Naive thymus-derived CD8-positive, alpha-beta T cell (primary cell): ENCODE measurements at regions not wholly inside any gene's neighbourhood (a gene's known extent, or its start where the extent isn't known, plus 50 kb on each side); places are given as distances from the start of the nearest gene placed in this dataset.

Source experiments
- ATAC-seq, 2 donors: fragments of 150-1000 bp; cut with Tn5 transposase in 1 of 2; sonication (Bioruptor Pico), chemical (Tn5 transposase) in 1 of 2; 1 replicate in 1 of 2; 2 replicates in 1 of 2; pipeline ENCODE4 v1.10.0; 2021; ENCODE audit warnings: mild to moderate bottlenecking in 2 of 2, moderate library complexity in 2 of 2
- POLR2A ChIA-PET: fragments of 350-600 bp; sonication (Branson Sonifier 250); formaldehyde crosslinking; loops from one replicate; lab custom pipeline; 2021; ENCODE audit warnings: antibody characterized with exemption; lab: Charles Lee
- DNase-seq, 10 donors: peaks; one replicate each; pipeline versions ENCODE4 v3.0.0 to v3.0.0-alpha.2; 2020 to 2022
- H3K27ac Mint-ChIP-seq, 10 donors: one replicate each; pipeline ENCODE4 v1.8.0; 2020 to 2022; ENCODE audit warnings: mild to moderate bottlenecking in 10 of 10, mixed read lengths in 10 of 10, moderate library complexity in 4 of 10, inconsistent platforms in 1 of 10
- H3K27me3 Mint-ChIP-seq, 5 donors: one replicate each; pipeline ENCODE4 v1.8.0; 2021 to 2022; ENCODE audit warnings: mixed read lengths in 5 of 5
- H3K36me3 Mint-ChIP-seq, 3 donors: one replicate each; pipeline ENCODE4 v1.8.0; 2020 to 2022; ENCODE audit warnings: mixed read lengths in 3 of 3, mild to moderate bottlenecking in 2 of 3, inconsistent platforms in 1 of 3
- H3K4me1 Mint-ChIP-seq, 4 donors: one replicate each; pipeline ENCODE4 v1.8.0; 2021 to 2022; ENCODE audit warnings: mixed read lengths in 4 of 4
- H3K4me3 Mint-ChIP-seq, 10 donors: one replicate each; pipeline ENCODE4 v1.8.0; 2020 to 2022; ENCODE audit warnings: mild to moderate bottlenecking in 10 of 10, mixed read lengths in 10 of 10, moderate library complexity in 6 of 10, inconsistent platforms in 1 of 10
- H3K9me3 Mint-ChIP-seq, 9 donors: one replicate each; pipeline ENCODE4 v1.8.0; 2020 to 2022; ENCODE audit warnings: mixed read lengths in 9 of 9, mild to moderate bottlenecking in 3 of 9, inconsistent platforms in 1 of 9, moderate library complexity in 1 of 9

- H3K27me3 Mint-ChIP-seq, result peaks cover 0 to 3% (median 0%) of the 10 kb centered on the region in 5 donors
- no peaks in the 10 kb centered on the region for H3K36me3 Mint-ChIP-seq
- H3K4me3 Mint-ChIP-seq, result no peak overlapping the region
- DNase-seq, result no peak
- POLR2A ChIA-PET, result no interaction called here
- H3K27ac Mint-ChIP-seq, result no peak overlapping the region
- H3K4me1 Mint-ChIP-seq, result peaks cover 0 to 6% (median 1%) of the 10 kb centered on the region in 4 donors
- H3K9me3 Mint-ChIP-seq, result peaks cover 0 to 10% (median 0%) of the 10 kb centered on the region in 9 donors
- no peak for ATAC-seq
These were observed 683.5 kb upstream of the CCDC179 start for GRCh38 chr11:23543651-23544222.

GRCh38 chr11:23551706-23552105 is 691.4 kb upstream of the CCDC179 start:
- Mint-ChIP-seq H3K4me3 (no peak overlapping the region), H3K4me1 (no peaks in the 10 kb centered on the region), H3K27me3 (no peaks in the 10 kb centered on the region), H3K9me3 (peaks cover 0 to 9% (median 0%) of the 10 kb centered on the region in 9 donors), H3K36me3 (no peaks in the 10 kb centered on the region), H3K27ac (no peak overlapping the region)
- POLR2A ChIA-PET, result no interaction called here
- ATAC-seq, result no peak
- DNase-seq, result no peak

GRCh38 chr11:23554002-23554401 is 693.7 kb upstream of the CCDC179 start:
- POLR2A ChIA-PET, result no interaction called here
- H3K9me3 Mint-ChIP-seq, result peaks cover 0 to 9% (median 2%) of the 10 kb centered on the region in 9 donors
- ATAC-seq, result no peak
- no peak overlapping the region for H3K27ac Mint-ChIP-seq
- H3K4me1 Mint-ChIP-seq, result no peaks in the 10 kb centered on the region
- H3K4me3 Mint-ChIP-seq, result no peak overlapping the region
- no peaks in the 10 kb centered on the region for H3K36me3 Mint-ChIP-seq
- H3K27me3 Mint-ChIP-seq, result no peaks in the 10 kb centered on the region
- no peak for DNase-seq

- DNase-seq (no peak), ATAC-seq (no peak)
- Mint-ChIP-seq H3K27me3 (no peaks in the 10 kb centered on the region), H3K9me3 (peaks cover 0 to 9% (median under 1%) of the 10 kb centered on the region in 9 donors), H3K4me3 (no peak overlapping the region), H3K27ac (no peak overlapping the region), H3K4me1 (no peaks in the 10 kb centered on the region), H3K36me3 (no peaks in the 10 kb centered on the region)
- POLR2A ChIA-PET, result no interaction called here
These were observed 694.8 kb upstream of the CCDC179 start for GRCh38 chr11:23555085-23555484.

- ATAC-seq (no peak), DNase-seq (no peak)
- POLR2A ChIA-PET, result no interaction called here
- no peaks in the 10 kb centered on the region for H3K4me1 Mint-ChIP-seq
- H3K27me3 Mint-ChIP-seq, result no peaks in the 10 kb centered on the region
- no peak overlapping the region for H3K27ac Mint-ChIP-seq
- no peak overlapping the region for H3K4me3 Mint-ChIP-seq
- peaks cover 0 to 3% (median 0%) of the 10 kb centered on the region in 9 donors for H3K9me3 Mint-ChIP-seq
- H3K36me3 Mint-ChIP-seq, result no peaks in the 10 kb centered on the region
These were observed 696.0 kb upstream of the CCDC179 start for GRCh38 chr11:23556163-23556750.

- no peak for DNase-seq
- Mint-ChIP-seq H3K4me3 (no peak overlapping the region), H3K27me3 (no peaks in the 10 kb centered on the region), H3K36me3 (no peaks in the 10 kb centered on the region), H3K9me3 (peaks cover 0 to 5% (median 0%) of the 10 kb centered on the region in 9 donors), H3K27ac (no peak overlapping the region), H3K4me1 (no peaks in the 10 kb centered on the region)
- ATAC-seq, result no peak
- POLR2A ChIA-PET, result no interaction called here
These were observed 703.3 kb upstream of the CCDC179 start for GRCh38 chr11:23563591-23563990.

GRCh38 chr11:23564370-23564769 is 704.1 kb upstream of the CCDC179 start:
- H3K4me3 Mint-ChIP-seq, result no peak overlapping the region
- DNase-seq (no peak), ATAC-seq (no peak)
- POLR2A ChIA-PET, result no interaction called here
- H3K27me3 Mint-ChIP-seq, result no peaks in the 10 kb centered on the region
- H3K36me3 Mint-ChIP-seq, result no peaks in the 10 kb centered on the region
- H3K27ac Mint-ChIP-seq, result no peak overlapping the region
- peaks cover 0 to 1% (median 0%) of the 10 kb centered on the region in 4 donors for H3K4me1 Mint-ChIP-seq
- H3K9me3 Mint-ChIP-seq, result peaks cover 0 to 6% (median 0%) of the 10 kb centered on the region in 9 donors

- Mint-ChIP-seq H3K4me3 (peak overlapping the region in 1 of 10 donors; percentile 12), H3K36me3 (no peaks in the 10 kb centered on the region), H3K4me1 (peaks cover 0 to 13% (median 0%) of the 10 kb centered on the region in 4 donors), H3K9me3 (peaks cover 0 to 13% (median 4%) of the 10 kb centered on the region in 9 donors), H3K27me3 (no peaks in the 10 kb centered on the region), H3K27ac (peak overlapping the region in 1 of 10 donors; percentile 15)
- POLR2A ChIA-PET, result no interaction called here
- DNase-seq (no peak), ATAC-seq (no peak)
These were observed 708.9 kb upstream of the CCDC179 start for GRCh38 chr11:23569134-23569533.

- Mint-ChIP-seq H3K27me3 (no peaks in the 10 kb centered on the region), H3K36me3 (no peaks in the 10 kb centered on the region), H3K9me3 (peaks cover 0 to 13% (median 4%) of the 10 kb centered on the region in 9 donors), H3K4me1 (peaks cover 0 to 13% (median 0%) of the 10 kb centered on the region in 4 donors), H3K27ac (peak overlapping the region in 1 of 10 donors; percentile 15), H3K4me3 (peak overlapping the region in 1 of 10 donors; percentile 12)
- DNase-seq, result no peak
- POLR2A ChIA-PET, result no interaction called here
- ATAC-seq, result no peak
These were observed 709.3 kb upstream of the CCDC179 start for GRCh38 chr11:23569547-23569946.

- no peaks in the 10 kb centered on the region for H3K27me3 Mint-ChIP-seq
- POLR2A ChIA-PET, result no interaction called here
- ATAC-seq, result no peak
These were observed 710.6 kb upstream of the CCDC179 start for GRCh38 chr11:23570828-23571227.

GRCh38 chr11:23573429-23573828 is 713.2 kb upstream of the CCDC179 start:
- no peak for ATAC-seq
- Mint-ChIP-seq H3K27ac (no peak overlapping the region), H3K36me3 (no peaks in the 10 kb centered on the region), H3K27me3 (no peaks in the 10 kb centered on the region), H3K9me3 (peaks cover 0 to 8% (median 3%) of the 10 kb centered on the region in 9 donors), H3K4me1 (peaks cover 0 to 13% (median 0%) of the 10 kb centered on the region in 4 donors), H3K4me3 (no peak overlapping the region)
- POLR2A ChIA-PET, result no interaction called here
- DNase-seq, result no peak

More at GRCh38 chr11:23570828-23571227, 710.6 kb upstream of the CCDC179 start:
- no peak for DNase-seq
- Mint-ChIP-seq H3K4me3 (no peak overlapping the region), H3K36me3 (no peaks in the 10 kb centered on the region), H3K9me3 (peaks cover 0 to 12% (median 3%) of the 10 kb centered on the region in 9 donors), H3K4me1 (peaks cover 0 to 13% (median 0%) of the 10 kb centered on the region in 4 donors), H3K27ac (no peak overlapping the region)

GRCh38 chr11:23574149-23574548 is 713.9 kb upstream of the CCDC179 start:
- no peak for DNase-seq
- H3K27ac Mint-ChIP-seq, result no peak overlapping the region
- POLR2A ChIA-PET, result no interaction called here
- H3K4me3 Mint-ChIP-seq, result no peak overlapping the region
- no peaks in the 10 kb centered on the region for H3K36me3 Mint-ChIP-seq
- H3K27me3 Mint-ChIP-seq, result no peaks in the 10 kb centered on the region
- no peak for ATAC-seq
- peaks cover 0 to 8% (median 3%) of the 10 kb centered on the region in 9 donors for H3K9me3 Mint-ChIP-seq
- peaks cover 0 to 13% (median 0%) of the 10 kb centered on the region in 4 donors for H3K4me1 Mint-ChIP-seq

GRCh38 chr11:23577296-23577695 is 717.0 kb upstream of the CCDC179 start:
- H3K27ac Mint-ChIP-seq, result no peak overlapping the region
- no peak overlapping the region for H3K4me3 Mint-ChIP-seq
- no peak for ATAC-seq
- peaks cover 0 to 4% (median 0%) of the 10 kb centered on the region in 9 donors for H3K9me3 Mint-ChIP-seq
- peaks cover 0 to 7% (median 0%) of the 10 kb centered on the region in 4 donors for H3K4me1 Mint-ChIP-seq
- no peaks in the 10 kb centered on the region for H3K36me3 Mint-ChIP-seq
- POLR2A ChIA-PET, result no interaction called here
- DNase-seq, result no peak
- no peaks in the 10 kb centered on the region for H3K27me3 Mint-ChIP-seq
